GM13976 (cell line): ENCODE measurements at regions not wholly inside any gene's neighbourhood (a gene's known extent, or its start where the extent isn't known, plus 50 kb on each side); places are given as distances from the start of the nearest gene placed in this dataset.
"Not testable (repeated sequence)": the region's sequence is repeated elsewhere in the genome, so short reads cannot be mapped to it uniquely, and the experiment has no call there.

Experiments used
- DNase-seq: peaks from one replicate; pipeline ENCODE4 v3.0.0; 2012; ENCODE audit warnings: low spot score
- CTCF ChIP-seq: IDR thresholded peaks from 2 replicates; pipeline ENCODE4 v1.5.1; 2012; ENCODE audit warnings: borderline replicate concordance, mild to moderate bottlenecking; ENCODE audit not compliant: insufficient read depth; ENCODE audit errors: extremely low read depth, missing control alignments, control extremely low read depth
- in situ Hi-C: fragments of 300-500 bp; cut with MboI; formaldehyde crosslinking; loops from one replicate; pipeline ENCODE4 v1.12.0; 2022; ENCODE audit warnings: low sequenced_read_pairs, mixed read lengths, inconsistent platforms; ENCODE audit not compliant: unreplicated experiment

GRCh38 chrX:40938423-40938822 lies 146.8 kb upstream of the USP9X start:
- no peak for TF ChIP-seq CTCF
- in situ Hi-C loops: no loop called here
- DNase-seq: no peak

- in situ Hi-C loops: no loop called here
- no peak for TF ChIP-seq CTCF
- DNase-seq: no peak
Measured at GRCh38 chrX:40943093-40943641, 142.1 kb upstream of the USP9X start.

- DNase-seq: peak; percentile 49
- no peak for TF ChIP-seq CTCF
- in situ Hi-C loops: no loop called here
Measured at GRCh38 chrX:40945361-40945713, 139.9 kb upstream of the USP9X start.

GRCh38 chrX:40947276-40947675 lies 138.0 kb upstream of the USP9X start:
- in situ Hi-C loops: no loop called here

GRCh38 chrX:40949071-40949470 lies 136.2 kb upstream of the USP9X start:
- in situ Hi-C loops: no loop called here
- no peak for DNase-seq
- TF ChIP-seq CTCF: no peak

More at GRCh38 chrX:40947276-40947675, 138.0 kb upstream of the USP9X start:
- no peak for DNase-seq
- TF ChIP-seq CTCF: no peak

GRCh38 chrX:40950546-40950945 lies 134.7 kb upstream of the USP9X start:
- no peak for DNase-seq
- in situ Hi-C loops: no loop called here
- no peak for TF ChIP-seq CTCF

- DNase-seq, in situ Hi-C loops: not testable (repeated sequence)
Measured at GRCh38 chrX:40951407-40951806, 133.8 kb upstream of the USP9X start.

GRCh38 chrX:40952855-40953254 lies 132.4 kb upstream of the USP9X start:
- in situ Hi-C loops: no loop called here
- DNase-seq: peak; percentile 22
- no peak for TF ChIP-seq CTCF
